GM04503 (cell line): ENCODE measurements at regions not wholly inside any gene's neighbourhood (a gene's known extent, or its start where the extent isn't known, plus 50 kb on each side); places are given as distances from the start of the nearest gene placed in this dataset.

Experiments
- DNase-seq: peaks from one replicate; pipeline ENCODE4 v3.0.0-alpha.2; 2012; ENCODE audit warnings: low read depth

DNA sequence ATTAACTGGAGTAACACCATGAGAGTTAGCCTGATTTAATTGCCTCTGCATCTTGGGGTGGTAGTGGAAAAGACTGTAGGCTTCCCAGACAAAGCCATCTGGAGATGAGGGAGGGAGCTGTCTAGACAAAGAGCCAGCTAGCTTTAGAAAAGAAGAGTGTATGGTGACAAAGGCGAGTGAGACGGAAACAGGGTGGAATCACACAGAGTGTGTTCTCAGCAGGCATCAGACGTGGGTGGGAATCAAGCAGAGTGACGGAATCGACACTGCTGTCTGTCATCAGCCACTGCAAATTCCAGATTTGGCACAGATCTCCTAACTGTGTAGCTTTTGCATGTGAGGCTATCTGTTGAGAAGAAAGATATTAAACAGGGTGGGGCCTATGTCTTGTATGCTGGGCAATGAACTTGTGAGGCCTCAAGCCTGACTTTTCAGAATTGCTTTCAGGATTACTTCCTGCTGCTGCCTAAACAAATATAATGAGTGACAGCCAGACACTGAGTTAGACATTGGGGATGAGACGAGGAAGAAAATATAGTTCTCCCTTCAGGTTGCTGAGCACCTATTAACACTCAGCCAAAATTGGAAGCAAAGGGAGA, 236.5 kb upstream of the GRIP1 start:
- DNase-seq = no peak

DNA sequence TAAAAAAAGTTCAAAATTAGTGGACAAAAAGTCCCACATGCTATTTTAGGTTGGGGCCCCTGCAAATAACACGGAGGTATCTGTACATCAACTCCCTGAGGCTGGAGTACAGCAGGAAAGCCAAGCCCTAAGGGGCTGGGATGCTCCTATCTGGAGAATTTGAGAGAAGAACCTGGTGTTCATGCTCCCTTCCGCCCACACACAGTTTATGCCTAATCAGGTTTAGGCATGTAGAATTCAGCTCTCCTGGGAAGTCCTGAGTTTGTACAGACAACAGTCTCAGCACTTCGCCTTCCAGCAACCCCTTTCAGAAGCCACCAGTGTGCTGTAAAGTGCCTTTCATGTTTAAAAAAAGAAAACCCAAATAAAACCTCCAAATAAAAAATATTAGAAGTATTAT, 237.3 kb upstream of the GRIP1 start:
- DNase-seq = no peak

DNA sequence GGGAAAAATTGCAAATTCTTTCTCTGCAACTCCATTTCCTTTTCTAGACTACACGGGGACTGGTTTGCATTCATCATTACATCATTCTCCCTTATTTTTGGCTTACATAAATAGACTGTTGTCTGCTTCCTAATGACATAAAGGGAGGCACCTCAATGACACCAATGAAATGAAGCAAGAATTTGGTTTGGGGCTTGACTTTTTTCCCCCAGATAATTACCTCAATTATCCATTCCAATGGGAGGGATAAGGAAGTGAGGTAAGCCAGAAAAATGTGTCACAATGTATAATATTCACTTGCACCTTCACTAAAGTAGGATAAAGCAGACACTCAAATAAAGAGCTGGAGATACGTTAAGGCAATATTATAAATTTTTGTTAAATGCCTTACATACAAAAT, 240.6 kb upstream of the GRIP1 start:
- DNase-seq = no peak

DNA sequence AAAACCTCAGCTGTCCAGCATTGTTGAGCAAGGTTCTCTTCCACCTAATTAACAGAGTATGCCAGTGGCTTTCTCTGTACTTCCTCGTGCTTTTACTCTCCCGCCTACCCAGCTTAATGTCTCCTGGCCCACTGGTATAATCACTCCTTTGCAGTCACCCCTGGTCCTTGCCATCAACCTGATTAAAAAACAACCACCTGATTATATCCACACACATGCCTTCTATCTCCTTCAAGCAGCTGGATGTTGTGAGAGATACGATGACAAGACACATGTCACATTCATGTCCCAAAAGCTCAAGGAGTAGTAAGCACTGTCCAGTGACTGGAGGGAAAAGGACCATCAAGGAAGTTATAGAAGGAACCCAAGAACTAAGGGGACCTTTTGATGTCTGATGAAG, 241.3 kb upstream of the GRIP1 start:
- DNase-seq = no peak

DNA sequence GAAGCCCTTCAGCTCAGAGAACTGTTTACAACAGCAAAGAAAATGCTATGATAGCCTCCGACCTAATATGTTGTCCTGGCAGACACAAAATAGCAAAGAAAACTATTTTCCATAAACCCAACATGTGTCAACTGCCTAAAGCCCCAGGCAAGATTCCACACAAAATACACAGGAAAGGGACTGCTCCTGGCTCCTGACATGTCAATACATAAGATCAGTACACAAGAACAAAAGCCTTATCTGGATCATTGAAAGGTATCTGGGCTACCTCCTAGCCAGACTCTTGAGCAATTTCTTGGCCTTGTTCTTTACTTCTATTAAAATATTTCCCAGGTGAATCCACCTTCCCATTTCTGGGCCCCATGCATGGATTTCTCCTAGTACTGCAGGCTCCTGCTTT, 242.3 kb upstream of the GRIP1 start:
- DNase-seq = no peak

DNA sequence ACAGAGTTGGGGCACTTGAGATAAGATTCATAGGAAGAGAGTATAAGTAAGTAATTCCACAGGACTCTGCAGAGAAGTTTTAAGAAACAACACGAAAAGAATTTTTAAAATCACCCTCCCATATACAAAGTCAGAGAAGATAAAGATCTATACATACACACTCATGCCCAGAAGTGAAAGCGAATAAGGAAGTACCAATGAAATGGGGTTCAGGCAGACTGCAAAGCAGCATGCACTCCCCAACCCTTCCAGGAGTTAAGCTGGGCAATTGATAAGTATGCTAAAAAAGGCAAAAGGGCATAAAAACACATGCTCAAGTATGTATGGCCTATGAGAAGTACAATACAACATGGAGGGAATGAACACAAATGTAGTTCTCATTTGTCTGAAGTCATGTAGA, 246.2 kb upstream of the GRIP1 start:
- DNase-seq = no peak

DNA sequence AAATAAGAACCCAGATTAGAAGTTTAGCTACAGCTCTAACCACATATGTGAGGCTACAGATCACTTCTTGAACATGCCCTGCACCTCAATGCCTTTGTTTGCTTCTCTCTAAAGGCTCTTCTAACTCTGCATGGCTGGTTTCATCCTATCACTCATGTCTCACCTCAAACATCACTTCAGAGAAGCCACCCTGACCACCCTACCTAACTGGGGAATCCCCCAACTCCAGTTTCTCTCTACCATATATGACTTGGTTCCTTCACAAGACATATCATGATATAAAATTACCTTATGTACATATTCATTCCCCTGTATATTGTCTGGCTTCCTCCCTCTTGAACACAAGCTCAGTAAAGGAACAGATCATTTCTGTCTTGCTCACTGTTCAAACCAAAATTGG, 250.2 kb upstream of the GRIP1 start:
- DNase-seq = no peak

DNA sequence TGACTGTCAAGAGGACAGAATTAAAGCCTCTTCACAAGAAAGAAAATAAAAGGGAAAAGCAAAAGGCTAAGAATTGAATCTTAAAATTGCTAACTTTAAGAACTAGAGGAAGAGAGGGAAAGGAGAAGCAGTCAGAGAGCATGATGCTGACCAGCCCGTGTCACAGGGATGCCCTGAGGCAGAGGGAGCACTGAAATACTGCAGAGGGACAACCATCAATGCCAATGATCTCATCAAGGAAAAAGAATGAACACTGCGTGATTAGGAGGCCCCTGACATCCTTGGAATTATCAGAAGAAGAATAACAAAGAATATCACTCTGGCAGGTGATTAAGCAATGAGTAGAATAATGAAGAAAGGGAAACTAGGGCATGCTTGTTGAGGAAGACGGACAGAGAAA, 252.2 kb upstream of the GRIP1 start:
- DNase-seq = no peak

DNA sequence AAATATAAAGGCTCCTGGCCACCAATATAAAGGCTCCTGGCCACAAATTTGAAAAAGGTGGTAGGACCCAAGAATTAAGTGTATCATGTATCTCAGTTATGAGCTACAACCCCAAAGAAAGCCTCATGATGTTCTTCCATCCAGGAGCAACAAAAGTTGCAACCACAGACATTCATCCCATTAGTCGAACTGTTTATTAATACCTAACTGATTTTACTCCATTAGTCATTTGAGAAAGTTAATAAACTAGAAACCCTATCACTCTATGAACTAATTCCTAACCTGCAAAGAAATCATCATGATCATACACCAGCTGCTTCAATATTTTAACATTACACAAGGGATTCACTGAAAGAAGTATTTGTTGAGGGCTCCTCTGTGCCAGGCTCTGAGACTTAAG, 253.2 kb upstream of the GRIP1 start:
- DNase-seq = no peak

DNA sequence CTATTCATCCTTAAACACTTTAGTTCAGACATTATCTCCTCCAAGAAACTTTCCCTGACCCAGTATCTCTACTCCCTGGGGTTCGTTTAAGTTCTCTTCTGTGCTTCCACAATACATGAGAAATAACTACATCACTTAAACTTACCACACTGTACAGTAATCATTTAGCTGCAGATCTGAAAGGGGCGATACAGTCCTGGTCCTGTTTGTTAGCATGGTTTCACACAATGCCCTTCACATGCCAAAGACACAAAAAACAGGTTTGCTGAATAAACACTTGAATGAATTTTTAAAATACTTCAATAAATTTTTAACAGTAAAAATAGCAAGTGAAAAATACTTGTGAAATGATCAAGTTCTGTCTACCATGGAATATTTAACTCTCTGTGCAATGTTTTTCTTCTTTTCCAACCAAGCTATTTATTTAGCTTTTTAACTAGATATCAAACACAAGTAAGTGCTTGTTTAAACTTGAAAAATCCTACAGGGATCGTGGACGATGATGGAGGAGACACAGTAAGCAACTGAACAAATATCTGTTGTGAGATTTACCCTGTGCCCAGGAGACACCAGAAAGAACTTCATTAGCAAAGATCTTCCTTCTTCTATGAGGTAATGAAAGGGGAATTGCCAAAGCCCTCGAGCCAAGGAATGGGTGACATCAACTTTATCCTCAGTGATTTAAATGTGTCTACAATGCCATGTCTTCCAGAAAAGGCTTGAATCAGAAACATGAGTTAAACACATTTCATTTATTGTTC, 255.6 kb upstream of the GRIP1 start:
- DNase-seq = no peak

DNA sequence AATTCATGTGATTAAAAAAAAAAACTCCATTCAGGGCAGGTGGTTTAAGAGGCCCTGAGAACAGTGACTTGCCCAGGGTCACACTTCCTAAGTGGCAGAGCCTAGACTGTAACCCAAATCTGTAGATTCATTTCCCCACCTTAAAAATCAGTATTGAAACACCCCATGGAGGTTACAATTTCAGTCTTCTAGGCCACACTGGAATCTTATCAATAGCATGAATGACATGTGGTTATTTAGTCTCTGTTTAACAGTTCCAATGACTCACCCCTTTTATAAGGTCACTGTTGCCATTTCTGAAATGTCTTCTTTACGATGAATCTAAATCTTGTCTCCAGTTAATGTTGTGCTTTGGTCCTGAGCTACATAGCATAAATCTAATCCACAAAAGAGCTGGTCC, 262.3 kb upstream of the GRIP1 start:
- DNase-seq = no peak

DNA sequence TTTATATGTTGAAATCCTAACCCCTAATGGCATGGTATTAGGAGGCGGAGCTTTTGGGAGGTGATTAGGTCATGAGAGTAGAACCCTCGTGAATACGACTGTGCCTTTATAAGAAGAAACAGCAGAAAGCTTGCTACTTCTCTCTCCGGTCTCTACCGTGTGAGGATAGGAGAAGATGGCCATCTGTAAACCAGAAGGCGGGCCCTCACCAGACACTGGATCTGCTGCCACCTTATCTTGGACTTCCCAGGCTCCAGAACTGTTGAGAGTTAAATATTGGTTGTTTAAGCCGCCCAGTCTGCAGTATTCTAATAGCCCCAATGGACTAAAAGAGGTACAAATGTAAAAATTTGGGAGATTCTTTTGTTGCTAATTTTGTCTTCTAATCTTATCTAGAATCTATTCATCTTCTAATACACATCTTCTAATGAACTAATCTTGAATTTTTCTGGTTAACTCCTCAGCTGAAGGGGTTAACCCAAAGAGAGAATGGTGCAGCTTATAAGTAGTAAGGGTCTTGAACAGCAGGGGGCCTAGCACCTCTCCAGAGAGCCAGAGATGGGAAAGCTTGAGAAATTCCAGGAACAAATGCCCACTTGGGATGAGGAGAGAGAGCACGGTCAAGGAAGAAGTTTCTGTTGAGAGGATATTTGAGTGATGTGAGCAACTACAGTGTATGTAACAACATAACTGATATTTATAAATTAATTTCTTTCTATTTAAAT, 264.0 kb upstream of the GRIP1 start:
- DNase-seq = no peak

DNA sequence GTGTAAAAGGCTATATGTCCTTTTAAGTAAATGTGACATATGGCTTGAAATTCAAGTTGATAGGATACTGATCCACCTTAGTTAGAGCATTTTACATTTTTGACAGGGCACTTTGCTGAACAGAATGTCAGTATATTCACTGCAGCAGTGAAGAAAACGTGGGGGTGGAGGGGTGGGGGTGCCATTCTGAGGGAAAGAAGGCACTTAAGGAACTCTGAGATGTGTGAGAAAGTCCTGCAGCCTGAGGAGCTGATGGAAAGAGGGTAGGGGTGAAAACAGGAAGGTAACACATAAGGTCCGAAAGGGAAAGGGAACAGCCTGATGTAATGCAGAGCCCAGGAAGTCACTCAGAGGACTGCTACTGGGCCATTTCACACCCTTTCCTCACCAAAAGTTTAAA, 265.5 kb upstream of the GRIP1 start:
- no peak for DNase-seq

DNA sequence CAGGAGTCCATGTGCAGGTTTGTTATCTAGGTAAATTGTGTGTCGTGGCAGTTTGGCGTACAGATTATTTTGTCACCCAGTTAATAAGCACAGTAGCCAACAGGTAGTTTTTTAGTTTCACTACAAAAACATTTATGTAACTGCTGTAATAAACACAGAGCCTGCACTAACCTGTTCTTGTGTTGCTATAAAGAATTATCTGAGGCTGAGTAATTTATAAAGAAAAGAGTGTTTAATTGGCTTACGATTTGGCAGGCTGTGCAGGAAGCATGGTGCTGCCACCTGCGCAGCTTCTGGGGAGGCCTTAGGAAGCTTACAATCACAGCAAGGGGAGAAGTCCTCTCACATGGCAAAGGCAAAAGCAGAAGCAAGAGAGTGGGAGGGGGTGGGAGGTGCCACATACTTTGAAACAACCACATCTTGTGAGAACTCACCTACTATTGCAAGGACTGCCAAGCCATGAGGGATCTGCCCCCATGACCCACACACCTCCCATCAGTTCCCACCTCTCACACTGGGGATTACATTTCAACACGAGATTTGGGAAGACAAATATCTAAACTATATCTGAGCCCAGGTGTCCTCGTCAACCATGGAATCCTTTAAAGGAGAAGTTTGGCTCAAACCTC, 266.4 kb upstream of the GRIP1 start:
- DNase-seq = no peak

DNA sequence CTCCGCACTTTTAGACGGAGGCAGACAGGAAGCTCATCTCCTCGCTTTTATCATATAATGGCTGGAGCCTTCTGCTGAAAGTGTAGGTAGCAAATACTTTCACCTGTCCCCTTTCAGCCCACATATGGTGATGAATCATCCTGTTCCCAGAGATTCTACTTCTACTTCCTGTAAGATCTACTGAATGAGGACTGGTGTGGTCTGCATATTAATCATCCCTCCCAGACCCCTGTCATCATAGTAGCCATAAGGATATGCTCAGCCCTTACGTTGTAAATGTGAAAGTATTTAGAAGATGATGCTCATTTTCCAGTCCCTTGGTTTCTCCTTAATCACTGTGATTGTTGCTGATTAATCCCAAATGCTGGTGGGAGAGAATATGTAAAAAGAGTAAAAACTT, 268.2 kb upstream of the GRIP1 start:
- no peak for DNase-seq

DNA sequence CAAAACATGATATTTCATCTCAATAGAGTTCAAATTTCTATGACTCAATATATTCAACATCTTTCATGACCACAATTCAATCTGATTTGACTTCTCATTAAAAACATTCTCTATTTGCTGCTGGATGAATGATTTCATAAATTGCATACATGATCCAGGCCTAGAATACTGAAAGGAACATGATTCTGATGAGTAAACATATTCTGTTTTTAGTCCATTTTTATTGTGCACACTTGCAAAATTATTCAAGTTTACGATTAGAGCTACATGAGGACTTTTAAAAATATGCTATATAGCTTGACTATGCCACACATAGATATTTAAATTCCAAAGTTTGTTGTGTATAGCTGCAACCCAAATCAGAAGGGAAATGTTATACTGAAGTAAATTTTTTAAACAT, 273.8 kb upstream of the GRIP1 start:
- DNase-seq = no peak

DNA sequence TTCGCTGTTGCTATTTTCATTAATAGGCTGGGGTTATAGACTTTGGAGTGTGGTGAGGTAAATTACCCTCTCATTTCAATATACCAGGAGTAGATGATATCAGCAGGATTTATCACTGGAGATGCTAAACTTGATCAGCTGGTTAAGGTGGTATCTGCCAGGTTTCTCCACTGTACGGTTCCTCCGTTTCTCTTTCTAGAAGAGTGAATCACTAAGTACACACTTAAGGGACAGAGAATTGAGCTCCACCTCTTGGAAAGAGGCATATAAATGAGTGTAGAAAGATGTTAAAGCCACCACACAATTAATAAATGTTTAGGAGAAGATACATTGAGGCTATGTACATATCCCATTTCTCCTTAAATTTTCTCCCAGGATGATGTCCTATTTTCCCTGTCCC, 277.4 kb upstream of the GRIP1 start:
- no peak for DNase-seq

DNA sequence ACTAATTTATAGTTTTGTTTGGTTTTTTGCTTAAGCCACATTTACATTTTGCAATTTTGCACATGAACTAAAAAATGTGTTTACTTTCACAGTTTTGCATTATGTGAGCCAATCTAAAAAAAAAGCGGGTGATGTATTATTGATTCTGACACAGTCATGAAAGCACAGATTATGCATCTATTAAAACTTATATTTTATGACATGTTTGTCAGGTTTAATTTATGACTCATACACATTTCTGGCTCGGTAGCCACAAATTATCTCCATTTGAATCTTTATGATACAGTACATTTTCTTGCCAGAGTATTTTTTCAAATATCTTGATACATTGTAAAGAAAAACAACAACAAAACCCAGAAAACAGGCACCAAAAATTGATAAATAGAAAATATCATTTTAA, 280.4 kb upstream of the GRIP1 start:
- no peak for DNase-seq

DNA sequence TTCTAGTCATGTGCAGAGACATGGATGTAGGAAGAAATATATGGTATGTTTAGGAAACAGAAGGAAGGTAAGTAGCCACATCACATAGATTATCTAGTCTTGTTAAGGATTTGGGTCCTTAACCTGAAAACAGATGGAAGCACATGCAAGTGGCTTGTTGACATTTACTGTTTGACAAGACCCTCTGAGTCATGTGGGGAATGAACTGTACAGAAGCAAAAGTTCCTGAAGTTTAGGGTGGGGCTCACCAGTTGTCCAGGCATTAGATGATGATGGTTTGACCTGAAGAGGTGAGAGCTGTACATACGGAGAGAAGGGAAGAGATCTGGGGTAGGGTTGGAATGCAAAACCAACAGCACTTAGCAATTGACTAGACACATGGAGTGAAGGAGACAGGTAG, 281.1 kb upstream of the GRIP1 start:
- no peak for DNase-seq

DNA sequence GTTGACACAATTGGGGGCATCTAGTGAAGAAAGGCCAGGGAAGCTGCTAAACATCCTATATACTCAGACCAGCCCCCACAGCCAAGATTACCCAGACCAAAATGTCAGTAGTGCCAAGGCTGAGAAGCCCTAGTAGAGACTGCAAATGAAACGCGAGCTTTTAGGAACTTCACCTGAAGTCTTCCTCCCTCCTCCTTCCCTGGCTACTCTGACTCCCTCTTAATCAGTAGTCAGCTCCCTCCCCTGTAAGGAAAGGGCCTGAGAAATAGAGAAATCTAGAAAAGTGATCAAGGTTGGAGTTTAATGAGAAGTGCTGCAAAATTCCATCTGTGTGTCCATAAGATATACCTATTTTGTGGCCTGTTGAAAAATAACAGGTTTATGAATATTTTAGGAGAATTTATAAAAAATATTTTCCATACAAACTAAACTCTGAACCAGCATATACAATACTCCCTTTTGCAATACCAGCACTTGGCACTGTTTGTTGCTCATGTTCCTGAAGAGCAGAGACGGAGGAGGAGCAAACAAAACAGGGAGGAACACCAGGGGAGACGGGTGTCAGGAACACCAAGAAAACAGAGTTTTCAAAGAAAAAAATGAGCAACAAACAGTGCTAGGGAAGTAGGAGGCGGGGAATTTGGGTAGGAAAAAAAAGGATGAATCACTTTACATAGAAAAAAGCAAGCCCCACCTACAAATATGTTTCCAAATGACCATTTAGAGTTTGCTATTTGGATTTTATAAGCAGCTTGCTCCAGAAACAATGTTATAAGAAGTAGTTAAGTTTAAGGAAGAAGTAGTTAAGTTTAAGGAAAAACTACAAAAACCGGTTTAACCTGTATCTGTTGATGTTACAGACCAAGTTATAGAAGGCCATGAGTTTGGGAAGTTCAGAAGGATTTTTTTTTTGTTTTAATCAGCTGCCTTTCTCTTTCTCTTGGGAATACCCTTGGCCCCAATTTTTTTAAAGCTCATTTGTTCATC, 282.1 kb upstream of the GRIP1 start:
- no peak for DNase-seq

DNA sequence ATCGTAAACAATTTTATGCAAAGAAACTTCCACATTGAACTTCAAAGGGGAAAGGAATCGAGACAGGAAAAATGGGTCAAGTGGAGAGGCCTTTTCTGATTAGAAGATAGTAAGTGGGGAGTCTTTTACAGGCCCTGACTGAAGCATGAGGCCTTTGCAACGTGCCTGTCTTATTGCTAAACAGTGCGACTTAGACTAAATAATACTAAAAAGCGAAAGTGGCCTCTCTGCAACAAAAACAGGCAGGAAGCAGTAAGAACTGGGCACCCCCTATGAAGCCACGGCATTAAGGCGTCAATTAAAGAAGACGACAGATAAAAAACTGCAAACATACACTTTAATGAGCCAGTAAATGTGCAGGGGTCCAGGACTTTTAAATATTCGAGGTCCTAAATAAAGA, 283.4 kb upstream of the GRIP1 start:
- DNase-seq = no peak

DNA sequence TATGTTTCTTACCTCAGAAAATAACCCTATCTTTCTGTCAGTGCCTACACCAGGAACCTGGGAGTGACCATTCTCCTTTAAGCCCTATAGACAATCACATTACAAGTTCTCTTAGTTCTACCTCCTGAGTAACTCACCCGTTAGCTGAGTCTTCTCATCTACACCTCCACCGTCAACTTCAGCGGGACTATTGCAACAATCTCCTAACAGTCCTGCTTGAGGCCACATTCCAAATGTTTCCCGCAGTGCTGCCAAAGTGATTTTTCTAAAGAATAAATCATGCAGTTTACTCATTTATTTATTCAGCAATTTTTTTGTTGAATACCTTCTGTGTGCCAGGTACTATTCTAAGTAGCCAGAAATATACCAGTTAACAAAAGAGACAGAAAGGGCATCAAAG, 285.0 kb upstream of the GRIP1 start:
- no peak for DNase-seq
